NCI-H1105 (cell line): ENCODE measurements at regions not wholly inside any gene's neighbourhood (a gene's known extent, or its start where the extent isn't known, plus 50 kb on each side); places are given as distances from the start of the nearest gene placed in this dataset.

ENCODE experiments used
- DNase-seq: peaks from one replicate; lab custom pipeline; 2025; lab: John Stamatoyannopoulos, UW

GRCh38 chr9:17018540-17019196 lies 116.2 kb upstream of the CNTLN start:
- no peak for DNase-seq

- no peak for DNase-seq
These were observed 116.8 kb upstream of the CNTLN start for GRCh38 chr9:17017931-17018491.

GRCh38 chr9:17013891-17014290 lies 120.9 kb upstream of the CNTLN start:
- no peak for DNase-seq

- no peak for DNase-seq
These were observed 121.8 kb upstream of the CNTLN start for GRCh38 chr9:17013010-17013409.

GRCh38 chr9:17011880-17012279 lies 123.0 kb upstream of the CNTLN start:
- no peak for DNase-seq

GRCh38 chr9:17009071-17009470 lies 125.8 kb upstream of the CNTLN start:
- no peak for DNase-seq

GRCh38 chr9:17005056-17005823 lies 129.6 kb upstream of the CNTLN start:
- peak; percentile 21 for DNase-seq

- no peak for DNase-seq
These were observed 130.3 kb upstream of the CNTLN start for GRCh38 chr9:17004500-17004899.

- no peak for DNase-seq
These were observed 131.1 kb upstream of the CNTLN start for GRCh38 chr9:17003576-17004240.

GRCh38 chr9:16996901-16997491 lies 126.5 kb upstream of the BNC2 start:
- DNase-seq = no peak

- DNase-seq = no peak
These were observed 121.7 kb upstream of the BNC2 start for GRCh38 chr9:16992138-16992537.

- no peak for DNase-seq
These were observed 116.6 kb upstream of the BNC2 start for GRCh38 chr9:16987026-16987425.

- no peak for DNase-seq
These were observed 116.1 kb upstream of the BNC2 start for GRCh38 chr9:16986556-16986955.

GRCh38 chr9:16985559-16986348 lies 115.3 kb upstream of the BNC2 start:
- DNase-seq = no peak

GRCh38 chr9:16982780-16983310 lies 112.4 kb upstream of the BNC2 start:
- DNase-seq = no peak

- DNase-seq = no peak
These were observed 106.0 kb upstream of the BNC2 start for GRCh38 chr9:16976427-16976826.

GRCh38 chr9:16974436-16974835 lies 104.0 kb upstream of the BNC2 start:
- no peak for DNase-seq

GRCh38 chr9:16970321-16970720 lies 99.9 kb upstream of the BNC2 start:
- no peak for DNase-seq

GRCh38 chr9:16964228-16964627 lies 93.8 kb upstream of the BNC2 start:
- DNase-seq = no peak

- DNase-seq = no peak
These were observed 89.6 kb upstream of the BNC2 start for GRCh38 chr9:16960084-16960483.

- DNase-seq = no peak
These were observed 88.9 kb upstream of the BNC2 start for GRCh38 chr9:16959391-16959790.
